ENCODE measurements at regions not wholly inside any gene's neighbourhood (a gene's known extent, or its start where the extent isn't known, plus 50 kb on each side); places are given as distances from the start of the nearest gene placed in this dataset.

- TF ChIP-seq TAF1 (conservative IDR thresholded peaks at IDR 0.05): no peak
These were observed 296.2 kb upstream of the MGMT start (continued) for GRCh38 chr10:129170812-129171211.

- no peak for DNase-seq (ENCODE audit: low spot score)
- no peaks in the 10 kb centered on the region for H3K4me1 ChIP-seq (ENCODE audit: control insufficient read depth in 4 of 4, insufficient read depth in 4 of 4, low read length in 3 of 4)
- H3K36me3 ChIP-seq (ENCODE audit: control insufficient read depth in 4 of 4, insufficient read depth in 3 of 4, low read depth in 1 of 4, low read length in 3 of 4): no peaks in the 10 kb centered on the region
- no peaks in the 10 kb centered on the region for H3K9me3 ChIP-seq (ENCODE audit: control insufficient read depth in 4 of 4, low read length in 3 of 4)
- H3K27me3 ChIP-seq (ENCODE audit: control insufficient read depth in 4 of 4, insufficient read depth in 4 of 4, low read length in 3 of 4): peaks cover 0 to 7% (median 0%) of the 10 kb centered on the region in 4 donors
- no peak overlapping the region for H3K9ac ChIP-seq (ENCODE audit: low read depth in 1 of 2, low read length in 2 of 2)
- TF ChIP-seq CTCF (IDR thresholded peaks at IDR 0.05; ENCODE audit: low read depth, low read length, missing input control): no peak
- TF ChIP-seq TAF1 (conservative IDR thresholded peaks at IDR 0.05): no peak
- TF ChIP-seq YY1 (IDR thresholded peaks at IDR 0.05): no peak
- no peak overlapping the region for H3K4me3 ChIP-seq (ENCODE audit: low read depth in 1 of 3, low read length in 3 of 3)
- WGBS: 80% methylated on average over 3 of the region's 3 CpGs
- no peak overlapping the region for H3K27ac ChIP-seq (ENCODE audit: low read depth in 1 of 2, low read length in 2 of 2)
These were observed 295.2 kb upstream of the MGMT start for GRCh38 chr10:129171812-129172211.

- no peak overlapping the region for H3K4me3 ChIP-seq (ENCODE audit: low read depth in 1 of 3, low read length in 3 of 3)
These were observed 292.6 kb upstream of the MGMT start for GRCh38 chr10:129174232-129175014.

More at GRCh38 chr10:129174232-129175014, 292.6 kb upstream of the MGMT start:
- WGBS: 78% methylated on average over 10 of the region's 10 CpGs
- H3K4me1 ChIP-seq (ENCODE audit: control insufficient read depth in 4 of 4, insufficient read depth in 4 of 4, low read length in 3 of 4): no peaks in the 10 kb centered on the region
- H3K9ac ChIP-seq (ENCODE audit: low read depth in 1 of 2, low read length in 2 of 2): no peak overlapping the region
- H3K27me3 ChIP-seq (ENCODE audit: control insufficient read depth in 4 of 4, insufficient read depth in 4 of 4, low read length in 3 of 4): peaks cover 0 to 2% (median 0%) of the 10 kb centered on the region in 4 donors
- no peaks in the 10 kb centered on the region for H3K36me3 ChIP-seq (ENCODE audit: control insufficient read depth in 4 of 4, insufficient read depth in 3 of 4, low read depth in 1 of 4, low read length in 3 of 4)
- TF ChIP-seq FOXA2 (IDR thresholded peaks at IDR 0.05): no peak
- no peak for TF ChIP-seq ATF3 (IDR thresholded peaks at IDR 0.05)
- TF ChIP-seq GABPA (IDR thresholded peaks at IDR 0.05 in 1 of 2, conservative IDR thresholded peaks at IDR 0.05 in 1 of 2): no peak
- no peak for TF ChIP-seq NR2F2 (IDR thresholded peaks at IDR 0.05)
- TF ChIP-seq, protein P1, sequence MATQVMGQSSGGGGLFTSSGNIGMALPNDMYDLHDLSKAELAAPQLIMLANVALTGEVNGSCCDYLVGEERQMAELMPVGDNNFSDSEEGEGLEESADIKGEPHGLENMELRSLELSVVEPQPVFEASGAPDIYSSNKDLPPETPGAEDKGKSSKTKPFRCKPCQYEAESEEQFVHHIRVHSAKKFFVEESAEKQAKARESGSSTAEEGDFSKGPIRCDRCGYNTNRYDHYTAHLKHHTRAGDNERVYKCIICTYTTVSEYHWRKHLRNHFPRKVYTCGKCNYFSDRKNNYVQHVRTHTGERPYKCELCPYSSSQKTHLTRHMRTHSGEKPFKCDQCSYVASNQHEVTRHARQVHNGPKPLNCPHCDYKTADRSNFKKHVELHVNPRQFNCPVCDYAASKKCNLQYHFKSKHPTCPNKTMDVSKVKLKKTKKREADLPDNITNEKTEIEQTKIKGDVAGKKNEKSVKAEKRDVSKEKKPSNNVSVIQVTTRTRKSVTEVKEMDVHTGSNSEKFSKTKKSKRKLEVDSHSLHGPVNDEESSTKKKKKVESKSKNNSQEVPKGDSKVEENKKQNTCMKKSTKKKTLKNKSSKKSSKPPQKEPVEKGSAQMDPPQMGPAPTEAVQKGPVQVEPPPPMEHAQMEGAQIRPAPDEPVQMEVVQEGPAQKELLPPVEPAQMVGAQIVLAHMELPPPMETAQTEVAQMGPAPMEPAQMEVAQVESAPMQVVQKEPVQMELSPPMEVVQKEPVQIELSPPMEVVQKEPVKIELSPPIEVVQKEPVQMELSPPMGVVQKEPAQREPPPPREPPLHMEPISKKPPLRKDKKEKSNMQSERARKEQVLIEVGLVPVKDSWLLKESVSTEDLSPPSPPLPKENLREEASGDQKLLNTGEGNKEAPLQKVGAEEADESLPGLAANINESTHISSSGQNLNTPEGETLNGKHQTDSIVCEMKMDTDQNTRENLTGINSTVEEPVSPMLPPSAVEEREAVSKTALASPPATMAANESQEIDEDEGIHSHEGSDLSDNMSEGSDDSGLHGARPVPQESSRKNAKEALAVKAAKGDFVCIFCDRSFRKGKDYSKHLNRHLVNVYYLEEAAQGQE (IDR thresholded peaks at IDR 0.05): no peak
- no peak for TF ChIP-seq CTCF (IDR thresholded peaks at IDR 0.05; ENCODE audit: low read depth, low read length, missing input control)
- TF ChIP-seq EGR1 (IDR thresholded peaks at IDR 0.05; ENCODE audit: low read depth in 2 of 2): no peak
- TF ChIP-seq RXRA (IDR thresholded peaks at IDR 0.05): no peak
- no peak for TF ChIP-seq FOXA1 (IDR thresholded peaks at IDR 0.05)
- no peak for TF ChIP-seq TAF1 (conservative IDR thresholded peaks at IDR 0.05)
- TF ChIP-seq MAX (IDR thresholded peaks at IDR 0.05): no peak
- TF ChIP-seq, protein P2, sequence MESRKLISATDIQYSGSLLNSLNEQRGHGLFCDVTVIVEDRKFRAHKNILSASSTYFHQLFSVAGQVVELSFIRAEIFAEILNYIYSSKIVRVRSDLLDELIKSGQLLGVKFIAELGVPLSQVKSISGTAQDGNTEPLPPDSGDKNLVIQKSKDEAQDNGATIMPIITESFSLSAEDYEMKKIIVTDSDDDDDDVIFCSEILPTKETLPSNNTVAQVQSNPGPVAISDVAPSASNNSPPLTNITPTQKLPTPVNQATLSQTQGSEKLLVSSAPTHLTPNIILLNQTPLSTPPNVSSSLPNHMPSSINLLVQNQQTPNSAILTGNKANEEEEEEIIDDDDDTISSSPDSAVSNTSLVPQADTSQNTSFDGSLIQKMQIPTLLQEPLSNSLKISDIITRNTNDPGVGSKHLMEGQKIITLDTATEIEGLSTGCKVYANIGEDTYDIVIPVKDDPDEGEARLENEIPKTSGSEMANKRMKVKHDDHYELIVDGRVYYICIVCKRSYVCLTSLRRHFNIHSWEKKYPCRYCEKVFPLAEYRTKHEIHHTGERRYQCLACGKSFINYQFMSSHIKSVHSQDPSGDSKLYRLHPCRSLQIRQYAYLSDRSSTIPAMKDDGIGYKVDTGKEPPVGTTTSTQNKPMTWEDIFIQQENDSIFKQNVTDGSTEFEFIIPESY (IDR thresholded peaks at IDR 0.05): no peak
- TF ChIP-seq HNF4G (IDR thresholded peaks at IDR 0.05): no peak
- TF ChIP-seq JUND (IDR thresholded peaks at IDR 0.05): no peak
- no peak for TF ChIP-seq YY1 (IDR thresholded peaks at IDR 0.05)
- no peak for TF ChIP-seq RAD21 (IDR thresholded peaks at IDR 0.05)
- no peak for TF ChIP-seq HNF4A (conservative IDR thresholded peaks at IDR 0.05)
- TF ChIP-seq SP1 (IDR thresholded peaks at IDR 0.05): no peak
- DNase-seq (ENCODE audit: low spot score): no peak
- H3K9me3 ChIP-seq (ENCODE audit: control insufficient read depth in 4 of 4, low read length in 3 of 4): no peaks in the 10 kb centered on the region
- no peak overlapping the region for H3K27ac ChIP-seq (ENCODE audit: low read depth in 1 of 2, low read length in 2 of 2)

Data from liver (tissue), 8 donors.